ENCODE measurements at regions not wholly inside any gene's neighbourhood (a gene's known extent, or its start where the extent isn't known, plus 50 kb on each side); places are given as distances from the start of the nearest gene placed in this dataset.
"Not testable (repeated sequence)": the region's sequence is repeated elsewhere in the genome, so short reads cannot be mapped to it uniquely, and the experiment has no call there.

- intact Hi-C loops (cut with DNase I), result no loop called here
- H3K4me1 ChIP-seq (replicated peaks), result no peaks in the 10 kb centered on the region
- no peak for TF ChIP-seq POLR2AphosphoS5 (IDR thresholded peaks at IDR 0.05)
- no peak for TF ChIP-seq POLR2A (IDR thresholded peaks at IDR 0.05)
- no peak for TF ChIP-seq CTCF (IDR thresholded peaks at IDR 0.05)
- WGBS, result 48% methylated on average over 1 of the region's 1 CpG
- no peaks in the 10 kb centered on the region for H3K27me3 ChIP-seq (replicated peaks; ENCODE audit: insufficient read depth)
- H3K4me3 ChIP-seq, result no peak overlapping the region
- no peaks in the 10 kb centered on the region for H3K9me3 ChIP-seq
- H3K27ac ChIP-seq, result no peak overlapping the region
- no peaks in the 10 kb centered on the region for H3K36me3 ChIP-seq
- DNase-seq (ENCODE audit: low spot score), result no peak
Observed at GRCh38 chr3:118533676-118534075, 501.0 kb downstream of the IGSF11 start.

- intact Hi-C loops (cut with DNase I), result no loop called here
- Histone ChIP-seq H3K27me3 (replicated peaks; ENCODE audit: insufficient read depth) (no peaks in the 10 kb centered on the region), H3K27ac (no peak overlapping the region), H3K36me3 (no peaks in the 10 kb centered on the region), H3K4me3 (no peak overlapping the region), H3K4me1 (replicated peaks) (no peaks in the 10 kb centered on the region), H3K9me3 (no peaks in the 10 kb centered on the region)
- no peak for TF ChIP-seq POLR2A (IDR thresholded peaks at IDR 0.05)
- no peak for TF ChIP-seq POLR2AphosphoS5 (IDR thresholded peaks at IDR 0.05)
- TF ChIP-seq CTCF (IDR thresholded peaks at IDR 0.05), result no peak
- 21% methylated on average over 2 of the region's 2 CpGs for WGBS
- DNase-seq (ENCODE audit: low spot score), result no peak
Observed at GRCh38 chr3:118534519-118534918, 500.1 kb downstream of the IGSF11 start.

DNA sequence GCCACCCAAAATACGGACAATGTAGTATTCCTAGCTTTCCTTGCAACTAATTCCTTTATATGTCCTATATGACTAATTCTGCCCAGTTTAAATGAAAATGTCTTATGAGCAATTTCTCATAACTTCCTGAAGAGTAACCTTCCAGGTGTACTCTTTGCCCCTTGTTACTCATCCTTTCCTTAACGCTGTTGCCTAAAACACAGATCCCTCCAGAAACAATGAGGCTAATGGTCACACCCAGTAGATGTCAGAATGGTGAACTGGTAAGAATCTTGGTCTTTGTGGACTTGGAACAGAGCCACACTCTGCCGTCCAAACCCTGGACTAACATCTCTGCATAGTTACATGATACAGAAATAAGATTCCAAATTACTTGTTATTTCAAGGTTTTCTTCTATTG, 497.9 kb downstream of the IGSF11 start:
- Histone ChIP-seq H3K9me3 (no peaks in the 10 kb centered on the region), H3K27me3 (replicated peaks; ENCODE audit: insufficient read depth) (no peaks in the 10 kb centered on the region), H3K27ac (no peak overlapping the region), H3K4me1 (replicated peaks) (no peaks in the 10 kb centered on the region), H3K36me3 (no peaks in the 10 kb centered on the region), H3K4me3 (no peak overlapping the region)
- intact Hi-C loops (cut with DNase I), result no loop called here
- WGBS, result 87% methylated on average over 3 of the region's 3 CpGs
- no peak for DNase-seq (ENCODE audit: low spot score)
- TF ChIP-seq CTCF (IDR thresholded peaks at IDR 0.05) (no peak), POLR2A (IDR thresholded peaks at IDR 0.05) (no peak), POLR2AphosphoS5 (IDR thresholded peaks at IDR 0.05) (no peak)

DNA sequence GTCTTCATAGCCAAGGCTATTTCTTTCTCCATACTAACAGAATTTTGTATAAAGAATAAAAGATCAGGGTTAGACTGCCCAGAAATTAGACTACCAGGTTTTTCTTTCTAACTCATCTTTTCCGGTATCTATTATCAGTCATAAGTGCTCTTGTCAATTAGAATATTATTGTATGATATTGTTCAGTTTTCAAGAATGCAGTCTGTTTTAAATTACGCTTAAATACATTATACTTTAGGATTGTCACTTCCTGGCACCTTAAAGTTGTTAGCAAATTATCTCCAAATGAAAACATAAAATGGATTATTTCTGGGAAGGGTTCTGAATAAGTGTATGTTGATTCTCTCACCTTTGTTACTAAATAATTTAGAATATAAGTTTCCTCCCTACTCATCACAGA, 497.2 kb downstream of the IGSF11 start:
- DNase-seq (ENCODE audit: low spot score), result no peak
- TF ChIP-seq POLR2A (IDR thresholded peaks at IDR 0.05) (no peak), POLR2AphosphoS5 (IDR thresholded peaks at IDR 0.05) (no peak), CTCF (IDR thresholded peaks at IDR 0.05) (no peak)
- H3K9me3 ChIP-seq, result no peaks in the 10 kb centered on the region
- intact Hi-C loops (cut with DNase I), result no loop called here
- no peaks in the 10 kb centered on the region for H3K27me3 ChIP-seq (replicated peaks; ENCODE audit: insufficient read depth)
- H3K27ac ChIP-seq, result no peak overlapping the region
- 100% methylated on average over 2 of the region's 2 CpGs for WGBS
- H3K4me1 ChIP-seq (replicated peaks), result no peaks in the 10 kb centered on the region
- H3K36me3 ChIP-seq, result no peaks in the 10 kb centered on the region
- H3K4me3 ChIP-seq, result no peak overlapping the region

- DNase-seq (ENCODE audit: low spot score), result no peak
- no peak for TF ChIP-seq CTCF (IDR thresholded peaks at IDR 0.05)
- TF ChIP-seq POLR2AphosphoS5 (IDR thresholded peaks at IDR 0.05), result no peak
- no peak for TF ChIP-seq POLR2A (IDR thresholded peaks at IDR 0.05)
- H3K4me1 ChIP-seq (replicated peaks), result no peaks in the 10 kb centered on the region
- H3K4me3 ChIP-seq, result no peak overlapping the region
- no peaks in the 10 kb centered on the region for H3K27me3 ChIP-seq (replicated peaks; ENCODE audit: insufficient read depth)
- intact Hi-C loops (cut with DNase I), result no loop called here
- H3K27ac ChIP-seq, result no peak overlapping the region
- no peaks in the 10 kb centered on the region for H3K36me3 ChIP-seq
- H3K9me3 ChIP-seq, result no peaks in the 10 kb centered on the region
- WGBS, result 95% methylated on average over 1 of the region's 1 CpG
Observed at GRCh38 chr3:118538187-118538586, 496.5 kb downstream of the IGSF11 start.

DNA sequence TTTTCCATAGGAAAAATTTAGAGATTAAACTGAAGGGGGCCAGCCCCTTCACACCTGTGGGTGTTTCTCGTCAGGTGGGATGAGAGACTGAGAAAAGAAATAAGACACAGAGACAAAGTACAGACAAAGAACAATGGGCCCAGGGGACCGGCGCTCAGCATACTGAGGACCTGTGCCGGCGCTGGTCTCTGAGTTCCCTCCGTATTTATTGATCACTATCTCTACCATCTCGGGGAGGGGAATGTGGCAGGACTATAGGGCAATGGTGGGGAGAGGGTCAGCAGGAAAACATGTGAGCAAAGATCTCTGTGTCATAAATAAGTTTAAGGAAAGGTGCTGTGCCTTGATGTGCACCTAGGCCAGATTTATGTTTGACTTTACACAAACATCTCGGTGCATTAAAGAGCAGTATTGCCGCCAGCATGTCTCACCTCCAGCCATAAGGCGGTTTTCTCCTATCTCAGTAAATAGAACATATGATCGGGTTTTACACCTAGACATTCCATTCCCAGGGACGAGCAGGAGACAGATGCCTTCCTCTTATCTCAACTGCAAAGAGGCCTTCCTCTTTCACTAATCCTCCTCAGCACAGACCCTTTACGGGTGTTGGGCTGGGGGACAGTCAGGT, 494.7 kb downstream of the IGSF11 start:
- intact Hi-C loops (cut with DNase I); H3K9me3 ChIP-seq; DNase-seq (ENCODE audit: low spot score); H3K4me1 ChIP-seq (replicated peaks); H3K4me3 ChIP-seq; H3K27ac ChIP-seq; H3K27me3 ChIP-seq (replicated peaks; ENCODE audit: insufficient read depth); H3K36me3 ChIP-seq: not testable (repeated sequence)
- WGBS, result 57% methylated on average over 13 of the region's 13 CpGs

All from prostate gland (tissue), 2 donors.